Right ventricle myocardium inferior (tissue), 1 donor: ENCODE measurements at regions not wholly inside any gene's neighbourhood (a gene's known extent, or its start where the extent isn't known, plus 50 kb on each side); places are given as distances from the start of the nearest gene placed in this dataset.

Experiments
- ATAC-seq: fragments of 200-7000 bp; cut with Tn5 transposase; one replicate; pipeline ENCODE4 v1.9.1; 2020; ENCODE audit warnings: mild to moderate bottlenecking, moderate library complexity
- DNase-seq: peaks from one replicate; pipeline ENCODE4 v3.0.0; 2021; ENCODE audit errors: missing footprints
- intact Hi-C: fragments of 100-400 bp; cut with DNase I; formaldehyde crosslinking; loops from one replicate; pipeline ENCODE4 v1.11.0; 2022
- donor health status: DM: no; HTN: yes; CAD: no; lungs with severe emphysema.

- DNase-seq (no peak), ATAC-seq (no peak)
- intact Hi-C loops = no loop called here
Measured at GRCh38 chr2:236400594-236401360, 136.6 kb upstream of the ASB18 start.

GRCh38 chr2:236402033-236402790 is 138.0 kb upstream of the ASB18 start:
- DNase-seq = no peak
- ATAC-seq = no peak
- intact Hi-C loops = no loop called here

- DNase-seq = no peak
- ATAC-seq = no peak
- intact Hi-C loops = no loop called here
Measured at GRCh38 chr2:236403125-236403524, 138.9 kb upstream of the ASB18 start.

GRCh38 chr2:236403811-236404210 is 139.6 kb upstream of the ASB18 start:
- intact Hi-C loops = no loop called here
- ATAC-seq (no peak), DNase-seq (no peak)

- no peak for DNase-seq
- ATAC-seq = no peak
- intact Hi-C loops = no loop called here
Measured at GRCh38 chr2:236404346-236404745, 140.1 kb upstream of the ASB18 start.

- DNase-seq = no peak
- intact Hi-C loops = no loop called here
- ATAC-seq = no peak
Measured at GRCh38 chr2:236405357-236405756, 141.2 kb upstream of the ASB18 start.

- intact Hi-C loops = no loop called here
- ATAC-seq = no peak
- no peak for DNase-seq
Measured at GRCh38 chr2:236408090-236408489, 143.9 kb upstream of the ASB18 start.

DNA sequence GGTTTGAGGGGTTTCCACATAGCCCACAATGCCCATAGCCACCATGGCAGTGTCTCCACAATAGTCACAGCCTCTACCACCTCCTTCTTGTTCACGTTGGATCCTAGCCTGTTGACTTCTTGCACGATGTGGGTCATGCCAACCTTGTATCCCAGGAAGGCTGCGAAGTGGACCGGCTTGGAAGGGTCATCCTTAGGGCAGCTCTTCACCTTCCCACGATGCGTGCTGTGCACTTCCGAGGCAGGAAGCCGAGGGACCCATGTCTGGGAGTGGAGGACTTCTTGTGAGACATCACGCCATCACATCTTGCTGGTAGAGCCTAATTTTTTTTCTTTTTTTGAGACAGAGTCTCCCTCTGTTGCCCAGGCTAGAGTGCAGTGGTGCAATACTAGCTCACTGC is 144.6 kb upstream of the ASB18 start:
- ATAC-seq (no peak), DNase-seq (no peak)
- intact Hi-C loops = no loop called here

DNA sequence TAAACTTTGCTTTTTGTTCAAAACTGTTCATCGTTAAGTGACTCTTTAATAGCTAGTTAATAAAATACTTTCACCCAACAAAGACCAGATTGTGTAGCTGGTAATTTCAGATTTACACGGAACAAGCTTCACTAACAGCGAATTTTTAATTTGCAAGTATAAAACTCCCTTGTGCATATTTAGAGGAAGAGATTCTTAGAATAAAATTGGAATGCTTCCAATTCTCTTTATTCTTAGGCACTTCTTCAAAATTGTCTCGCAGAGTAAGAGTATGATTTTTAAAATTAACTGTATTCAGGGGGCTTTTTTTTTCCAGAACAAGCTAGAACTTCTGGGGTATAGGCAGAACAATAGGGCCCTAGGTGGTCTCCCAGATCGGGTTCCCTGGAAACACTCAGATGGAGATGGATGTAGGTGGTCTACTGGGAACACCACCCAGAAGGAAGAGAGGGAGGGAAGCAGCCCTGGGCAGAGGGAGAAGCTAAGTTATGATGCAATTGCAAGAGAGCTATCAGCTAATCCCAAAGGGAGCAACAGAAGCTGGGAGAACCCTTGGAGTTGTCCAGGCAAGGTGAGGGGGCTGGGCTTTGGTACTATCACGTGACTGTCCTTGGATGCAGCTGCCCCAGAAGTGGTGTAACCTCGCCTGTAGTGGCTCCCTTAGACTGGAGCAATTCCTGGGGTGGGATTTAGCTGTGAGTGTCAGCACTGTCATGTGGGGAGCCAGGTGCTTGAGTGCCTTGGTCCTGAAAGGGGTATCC is 151.7 kb upstream of the ASB18 start:
- ATAC-seq = no peak
- intact Hi-C loops = no loop called here

GRCh38 chr2:236417150-236417549 is 152.5 kb upstream of the ACKR3 start:
- intact Hi-C loops = no loop called here
- no peak for ATAC-seq

More for the DNA sequence above, 151.7 kb upstream of the ASB18 start:
- no peak for DNase-seq

GRCh38 chr2:236430584-236430983 is 139.0 kb upstream of the ACKR3 start:
- no peak for DNase-seq
- ATAC-seq = no peak
- intact Hi-C loops = no loop called here

More at GRCh38 chr2:236417150-236417549, 152.5 kb upstream of the ACKR3 start:
- DNase-seq = no peak

DNA sequence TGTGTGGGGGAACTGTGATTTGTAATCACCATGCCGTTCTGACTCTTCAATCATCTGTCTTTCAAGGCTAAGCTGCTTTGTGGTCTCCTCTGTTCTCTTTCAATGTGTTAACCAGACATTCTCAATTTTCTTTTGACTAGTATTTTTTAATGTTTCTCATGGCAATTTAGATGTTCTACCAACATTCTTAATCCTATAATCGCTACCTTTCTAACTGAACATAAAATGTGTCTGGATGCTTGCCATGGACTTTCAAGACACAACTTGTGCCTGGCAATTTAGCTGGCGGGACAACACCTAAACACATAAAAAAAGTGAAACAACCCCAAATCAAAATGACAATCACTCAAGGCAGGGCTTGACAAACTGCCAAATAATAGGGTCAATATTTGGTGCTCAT is 135.0 kb upstream of the ACKR3 start:
- ATAC-seq (no peak), DNase-seq (no peak)
- intact Hi-C loops = no loop called here

GRCh38 chr2:236440110-236440881 is 129.3 kb upstream of the ACKR3 start:
- intact Hi-C loops = no loop called here
- no peak for ATAC-seq
- DNase-seq = no peak

DNA sequence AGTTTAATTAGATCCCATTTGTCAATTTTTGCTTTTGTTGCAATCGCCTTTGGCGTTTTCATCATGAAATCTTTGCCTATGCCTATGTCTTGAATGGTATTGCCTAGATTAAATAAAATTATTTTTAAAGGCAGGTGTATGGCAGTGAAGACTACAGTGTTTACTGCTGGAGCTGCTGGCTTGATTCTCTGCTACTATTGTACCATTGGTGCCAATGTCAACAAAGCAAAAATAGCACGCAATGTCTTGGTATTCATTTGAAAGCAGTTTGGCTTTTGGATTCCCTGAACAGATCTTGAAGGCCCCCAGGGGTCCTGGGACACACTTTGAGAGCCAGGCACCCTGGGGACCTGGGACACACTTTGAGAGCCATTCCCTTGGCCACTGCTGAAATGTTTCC is 125.4 kb upstream of the ACKR3 start:
- intact Hi-C loops = no loop called here
- no peak for DNase-seq

GRCh38 chr2:236445678-236446077 is 123.9 kb upstream of the ACKR3 start:
- ATAC-seq (no peak), DNase-seq (no peak)
- intact Hi-C loops = no loop called here

More for the DNA sequence above, 125.4 kb upstream of the ACKR3 start:
- ATAC-seq = no peak

DNA sequence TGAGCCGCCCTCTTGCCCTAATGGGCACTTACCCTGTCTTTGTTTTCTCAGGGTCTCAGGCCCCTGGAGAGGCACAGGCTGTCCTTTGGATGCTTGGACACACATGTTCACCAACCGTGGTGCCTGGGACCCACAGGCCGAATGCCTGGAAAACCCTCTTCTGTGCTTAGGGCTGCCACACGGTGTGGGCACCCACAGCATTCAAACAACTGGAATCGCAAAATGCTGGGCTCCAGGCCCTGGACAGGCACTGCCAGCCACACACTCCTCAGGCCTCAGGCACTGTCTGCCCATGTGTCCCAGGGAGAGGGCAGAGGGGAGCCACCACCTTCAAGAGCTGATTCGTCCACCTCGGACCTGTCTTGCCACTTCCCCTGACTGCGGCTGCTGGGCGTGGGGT is 123.1 kb upstream of the ACKR3 start:
- DNase-seq (no peak), ATAC-seq (no peak)
- intact Hi-C loops = no loop called here

DNA sequence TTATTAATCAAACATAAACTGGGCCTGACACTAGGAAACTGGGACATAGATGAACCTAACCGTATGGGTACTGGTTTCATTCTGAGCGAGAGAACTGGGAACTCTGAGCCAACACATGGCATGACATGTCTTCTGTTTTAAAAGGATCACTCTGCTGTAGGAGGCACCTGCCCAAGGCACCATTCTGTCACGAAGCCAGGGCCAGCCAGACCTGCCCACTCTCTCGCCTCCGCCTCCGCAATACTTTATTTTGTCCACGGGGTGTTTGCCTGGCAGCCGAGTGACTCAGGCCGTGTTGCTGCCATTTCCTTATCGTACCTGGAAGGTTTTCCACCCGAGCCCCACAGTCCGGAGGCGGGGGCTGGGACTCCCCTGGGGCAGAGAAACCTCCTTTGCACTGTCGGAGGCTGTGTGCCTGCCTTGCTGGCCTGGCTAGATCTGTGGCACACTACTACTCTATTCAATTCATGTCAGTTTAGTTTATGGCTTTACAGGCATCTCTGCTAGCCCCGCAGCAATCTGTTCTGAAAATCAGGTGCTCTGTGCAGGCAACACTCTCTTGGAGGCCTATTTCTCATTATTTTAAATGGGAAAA is 120.4 kb upstream of the ACKR3 start:
- DNase-seq (no peak), ATAC-seq (no peak)
- intact Hi-C loops = no loop called here

GRCh38 chr2:236452238-236452637 is 117.4 kb upstream of the ACKR3 start:
- no peak for DNase-seq
- intact Hi-C loops = no loop called here
- no peak for ATAC-seq

DNA sequence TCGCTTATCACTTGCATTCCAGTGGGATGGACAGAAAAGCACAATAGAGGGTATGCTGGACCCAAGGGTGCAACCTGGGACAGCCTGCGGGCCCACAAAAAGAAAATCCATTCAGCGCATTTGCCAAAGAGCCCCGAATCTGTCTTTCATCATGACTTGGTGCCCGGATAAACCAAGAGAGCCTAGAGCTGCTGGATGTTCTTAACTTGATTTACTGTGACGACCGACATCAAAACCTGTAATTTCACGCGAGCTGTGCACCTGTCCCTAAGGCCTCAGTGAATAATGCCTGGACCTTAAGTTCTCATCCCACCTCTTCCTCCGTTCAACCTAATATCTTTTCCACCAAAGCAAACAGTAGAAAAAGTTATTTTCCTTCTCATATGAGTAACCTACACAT is 115.5 kb upstream of the ACKR3 start:
- ATAC-seq = no peak
- no peak for DNase-seq
- intact Hi-C loops = no loop called here
